Neural crest cell (in vitro differentiated cells): ENCODE measurements at regions not wholly inside any gene's neighbourhood (a gene's known extent, or its start where the extent isn't known, plus 50 kb on each side); places are given as distances from the start of the nearest gene placed in this dataset.

ENCODE experiments used
- DNase-seq: peaks from one replicate; pipeline ENCODE4 v3.0.0; 2021; ENCODE audit warnings: low read depth, mixed read lengths, low spot score
- H3K27ac Mint-ChIP-seq: one replicate; pipeline ENCODE4 v1.8.0; 2021; ENCODE audit warnings: mild to moderate bottlenecking, mixed read lengths; ENCODE audit not compliant: unreplicated experiment
- H3K27me3 Mint-ChIP-seq: 2 replicates; pipeline ENCODE4 v1.8.0; 2021; ENCODE audit warnings: low read depth, mild to moderate bottlenecking, mixed read lengths
- H3K36me3 Mint-ChIP-seq: 2 replicates; pipeline ENCODE4 v1.8.0; 2021; ENCODE audit warnings: low read depth, mild to moderate bottlenecking, mixed read lengths
- H3K4me1 Mint-ChIP-seq: 2 replicates; pipeline ENCODE4 v1.8.0; 2021; ENCODE audit warnings: mixed read lengths
- H3K4me3 Mint-ChIP-seq: one replicate; pipeline ENCODE4 v1.8.0; 2021; ENCODE audit warnings: mild to moderate bottlenecking, mixed read lengths
- H3K9me3 Mint-ChIP-seq: 2 replicates; pipeline ENCODE4 v1.8.0; 2021; ENCODE audit warnings: mixed read lengths
- TF ChIP-seq, protein P1 (sequence below): fragments of 200-600 bp; sonication (generic); conservative IDR thresholded peaks from 2 replicates; pipeline ENCODE4 v1.5.0; 2021; ENCODE audit warnings: antibody characterized with exemption, mild to moderate bottlenecking

DNA sequence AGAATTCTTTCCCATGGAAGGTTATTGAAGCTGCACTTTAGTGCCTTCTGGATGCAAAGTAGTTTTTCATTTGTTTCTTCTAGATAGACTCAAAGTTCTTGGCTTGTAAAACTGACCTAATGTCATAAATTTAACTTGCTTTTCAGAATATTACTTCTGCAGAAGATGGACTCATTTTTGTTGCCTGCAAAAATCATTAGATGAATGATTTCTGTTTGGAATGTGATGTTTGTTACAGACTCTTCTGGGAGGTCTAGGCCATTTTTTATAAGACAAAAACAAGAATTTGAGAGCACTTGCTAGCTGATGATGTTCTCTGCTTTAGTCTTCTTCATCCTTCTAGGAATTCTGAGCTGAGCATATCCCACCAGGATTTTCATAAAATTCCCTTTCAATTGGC, 308.6 kb upstream of the GIMD1 start:
- no peak overlapping the region for H3K4me3 Mint-ChIP-seq
- H3K27ac Mint-ChIP-seq: no peak overlapping the region
- no peaks in the 10 kb centered on the region for H3K4me1 Mint-ChIP-seq
- H3K36me3 Mint-ChIP-seq: no peaks in the 10 kb centered on the region
- peaks cover 7% of the 10 kb centered on the region for H3K9me3 Mint-ChIP-seq
- TF ChIP-seq, protein P1, sequence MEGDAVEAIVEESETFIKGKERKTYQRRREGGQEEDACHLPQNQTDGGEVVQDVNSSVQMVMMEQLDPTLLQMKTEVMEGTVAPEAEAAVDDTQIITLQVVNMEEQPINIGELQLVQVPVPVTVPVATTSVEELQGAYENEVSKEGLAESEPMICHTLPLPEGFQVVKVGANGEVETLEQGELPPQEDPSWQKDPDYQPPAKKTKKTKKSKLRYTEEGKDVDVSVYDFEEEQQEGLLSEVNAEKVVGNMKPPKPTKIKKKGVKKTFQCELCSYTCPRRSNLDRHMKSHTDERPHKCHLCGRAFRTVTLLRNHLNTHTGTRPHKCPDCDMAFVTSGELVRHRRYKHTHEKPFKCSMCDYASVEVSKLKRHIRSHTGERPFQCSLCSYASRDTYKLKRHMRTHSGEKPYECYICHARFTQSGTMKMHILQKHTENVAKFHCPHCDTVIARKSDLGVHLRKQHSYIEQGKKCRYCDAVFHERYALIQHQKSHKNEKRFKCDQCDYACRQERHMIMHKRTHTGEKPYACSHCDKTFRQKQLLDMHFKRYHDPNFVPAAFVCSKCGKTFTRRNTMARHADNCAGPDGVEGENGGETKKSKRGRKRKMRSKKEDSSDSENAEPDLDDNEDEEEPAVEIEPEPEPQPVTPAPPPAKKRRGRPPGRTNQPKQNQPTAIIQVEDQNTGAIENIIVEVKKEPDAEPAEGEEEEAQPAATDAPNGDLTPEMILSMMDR: no peak
- no peaks in the 10 kb centered on the region for H3K27me3 Mint-ChIP-seq
- no peak for DNase-seq

DNA sequence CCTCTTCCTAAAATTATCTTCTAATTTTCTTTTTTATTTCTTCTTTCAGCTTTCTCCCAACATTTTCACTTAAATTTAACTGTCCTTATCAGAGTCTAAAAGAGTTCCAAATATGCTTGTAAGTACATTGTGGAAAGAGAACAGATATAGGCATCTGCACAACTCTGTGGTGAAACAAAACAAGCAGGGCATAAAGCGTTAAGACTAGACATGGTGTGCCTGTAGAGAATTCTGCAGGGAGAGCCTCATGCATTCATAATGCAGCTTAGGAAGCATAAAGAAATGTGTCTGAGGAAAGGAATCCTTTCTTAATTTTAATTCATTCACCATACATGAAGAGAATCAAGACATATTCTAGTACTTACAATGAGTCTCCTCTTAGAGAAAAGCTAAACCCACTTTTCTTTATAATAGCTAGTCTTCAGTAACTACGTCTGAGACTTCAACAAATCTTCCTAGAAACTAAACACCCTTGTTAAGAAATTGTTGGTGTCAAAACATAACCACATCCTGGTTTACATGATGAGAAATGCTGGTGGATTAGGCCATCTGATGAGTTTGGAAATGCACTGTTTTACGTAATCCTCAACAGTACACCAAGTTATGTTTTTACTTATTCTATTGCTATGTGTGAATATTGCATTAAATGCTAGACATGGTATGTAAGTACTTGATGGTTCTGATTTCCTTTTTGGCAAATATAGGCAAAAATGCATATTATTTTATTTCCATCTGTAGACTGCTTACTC, 307.8 kb upstream of the GIMD1 start:
- no peak overlapping the region for H3K27ac Mint-ChIP-seq
- no peaks in the 10 kb centered on the region for H3K36me3 Mint-ChIP-seq
- no peak for DNase-seq
- TF ChIP-seq, protein P1: no peak
- H3K27me3 Mint-ChIP-seq: no peaks in the 10 kb centered on the region
- peaks cover 5% of the 10 kb centered on the region for H3K9me3 Mint-ChIP-seq
- H3K4me1 Mint-ChIP-seq: no peaks in the 10 kb centered on the region
- H3K4me3 Mint-ChIP-seq: no peak overlapping the region

DNA sequence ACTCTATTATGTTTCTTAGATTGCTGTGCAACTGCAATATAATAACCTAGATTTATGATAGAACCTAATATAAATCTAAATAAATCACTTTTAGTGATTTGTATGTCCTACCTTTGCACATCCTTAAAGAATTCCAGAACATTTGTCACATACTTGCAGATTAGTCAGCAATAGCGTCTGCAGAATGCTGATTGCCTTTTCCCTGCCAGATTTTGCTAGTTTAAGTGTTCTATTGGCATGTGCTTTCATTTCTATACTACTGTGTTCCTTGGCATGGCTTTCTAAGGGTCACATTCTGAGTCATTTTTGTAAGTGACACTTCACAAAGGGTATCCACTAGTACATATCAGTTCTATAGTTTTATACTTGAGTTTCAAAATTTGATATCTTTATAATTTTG, 303.1 kb upstream of the GIMD1 start:
- Mint-ChIP-seq H3K4me3 (no peak overlapping the region), H3K36me3 (no peaks in the 10 kb centered on the region), H3K27ac (no peak overlapping the region), H3K4me1 (peaks cover 3% of the 10 kb centered on the region), H3K9me3 (peaks cover 8% of the 10 kb centered on the region), H3K27me3 (no peaks in the 10 kb centered on the region)
- TF ChIP-seq, protein P1: no peak
- DNase-seq: no peak

DNA sequence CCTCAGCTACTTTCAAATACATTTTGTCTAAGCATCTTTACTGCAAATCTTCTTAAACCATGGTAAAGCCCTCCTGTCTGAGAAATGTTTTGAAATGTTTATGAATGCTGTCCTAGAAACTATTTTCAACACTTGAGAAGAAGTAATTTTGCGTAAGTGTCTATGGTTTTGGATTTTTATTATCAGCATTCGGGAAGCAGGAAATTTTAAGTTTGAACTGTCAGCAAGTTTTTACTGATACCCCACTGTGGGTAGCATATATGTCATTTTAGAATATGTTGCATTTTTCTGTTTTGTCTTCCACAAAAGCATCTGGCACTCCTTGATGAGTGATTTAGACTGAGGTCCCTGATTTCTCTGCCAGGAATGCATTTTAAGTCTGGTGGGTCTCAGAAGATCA, 302.4 kb upstream of the GIMD1 start:
- Mint-ChIP-seq H3K9me3 (peaks cover 8% of the 10 kb centered on the region), H3K4me3 (no peak overlapping the region), H3K4me1 (peaks cover 6% of the 10 kb centered on the region), H3K27ac (no peak overlapping the region), H3K27me3 (no peaks in the 10 kb centered on the region), H3K36me3 (no peaks in the 10 kb centered on the region)
- no peak for DNase-seq
- TF ChIP-seq, protein P1: no peak

DNA sequence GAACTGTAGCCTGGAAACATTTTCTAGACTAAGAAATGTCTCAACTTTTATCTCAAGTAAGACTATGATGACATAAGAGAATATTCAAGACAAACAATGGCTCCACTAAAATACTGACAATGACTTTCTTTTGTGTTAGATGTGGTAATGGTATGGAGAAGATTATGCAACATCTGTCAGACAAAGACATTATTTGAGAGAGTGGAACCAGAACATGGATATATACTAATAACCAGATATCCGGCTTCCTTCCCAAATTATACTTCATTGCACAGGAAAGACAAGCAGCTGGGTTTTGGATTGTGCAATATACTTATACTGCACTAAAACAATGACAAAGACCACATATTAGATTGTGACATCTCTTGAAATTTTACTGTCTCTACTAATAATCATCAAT, 290.8 kb upstream of the GIMD1 start:
- Mint-ChIP-seq H3K9me3 (no peaks in the 10 kb centered on the region), H3K4me1 (no peaks in the 10 kb centered on the region), H3K27me3 (no peaks in the 10 kb centered on the region), H3K27ac (no peak overlapping the region), H3K4me3 (no peak overlapping the region), H3K36me3 (no peaks in the 10 kb centered on the region)
- TF ChIP-seq, protein P1: no peak
- DNase-seq: no peak
